HEK293 (cell line): ENCODE measurements at regions not wholly inside any gene's neighbourhood (a gene's known extent, or its start where the extent isn't known, plus 50 kb on each side); places are given as distances from the start of the nearest gene placed in this dataset.

Experiments used
- CTCF ChIA-PET: fragments of 350-600 bp; formaldehyde crosslinking; extraction: SDS; loops from one replicate; lab custom pipeline; 2021; ENCODE audit warnings: antibody characterized with exemption; lab: Yijun Ruan, JAX
- POLR2A ChIA-PET: fragments of 300-600 bp; formaldehyde crosslinking; extraction: SDS; loops from one replicate; lab custom pipeline; 2020; ENCODE audit warnings: antibody characterized with exemption, inconsistent platforms; lab: Yijun Ruan, JAX
- H3K27ac ChIP-seq: fragments of 200-500 bp; sonication (Bioruptor generic); 2 replicates; pipeline ENCODE4 v1.5.1; 2014; ENCODE audit warnings: low read depth, low read length, control low read depth, inconsistent platforms; ENCODE audit errors: extremely low read depth
- H3K36me3 ChIP-seq, 2 experiments: fragments of 200-500 bp in 1 of 2; sonication (Bioruptor generic) in 1 of 2; 1 replicate in 1 of 2; 2 replicates in 1 of 2; pipeline ENCODE4 v1.5.1; 2014 to 2017; ENCODE audit warnings: inconsistent platforms in 2 of 2, low read length in 2 of 2; ENCODE audit not compliant: control insufficient read depth in 2 of 2, insufficient read depth in 1 of 2
- H3K4me1 ChIP-seq: fragments of 200-500 bp; sonication (Bioruptor generic); 2 replicates; pipeline ENCODE4 v1.5.1; 2014; ENCODE audit warnings: mild to moderate bottlenecking, low read length, inconsistent platforms; ENCODE audit not compliant: control insufficient read depth, insufficient read depth
- H3K4me3 ChIP-seq: 2 replicates; pipeline ENCODE4 v1.5.1; 2011; ENCODE audit warnings: low read depth, mild to moderate bottlenecking, control low read depth, low read length, moderate library complexity
- H3K9me3 ChIP-seq: fragments of 200-500 bp; sonication (Bioruptor generic); 2 replicates; pipeline ENCODE4 v1.5.1; 2014; ENCODE audit warnings: low read depth, low read length, inconsistent platforms; ENCODE audit not compliant: control insufficient read depth, insufficient read depth
- BCL6B ChIP-seq: fragments of 450-650 bp; formaldehyde crosslinking; IDR thresholded peaks from 2 replicates; pipeline ENCODE4 v1.5.1; 2017; ENCODE audit warnings: missing biosample characterization, missing genetic modification characterization
- CTCF ChIP-seq: fragments of 450-650 bp; formaldehyde crosslinking; IDR thresholded peaks from 2 replicates; pipeline ENCODE4 v1.5.1; 2016; ENCODE audit warnings: missing biosample characterization, missing genetic modification characterization
- GLI2 ChIP-seq: fragments of 450-650 bp; formaldehyde crosslinking; IDR thresholded peaks from 2 replicates; pipeline ENCODE4; 2017; ENCODE audit warnings: missing biosample characterization, missing genetic modification characterization, low read depth, borderline replicate concordance
- HOXC10 ChIP-seq: sonication (generic); formaldehyde crosslinking; IDR thresholded peaks from 2 replicates; pipeline ENCODE4 v1.8.1; 2023; ENCODE audit warnings: mild to moderate bottlenecking, missing genetic modification reagents
- KLF7 ChIP-seq: fragments of 450-650 bp; formaldehyde crosslinking; IDR thresholded peaks from 2 replicates; pipeline ENCODE4 v1.5.1; 2016; ENCODE audit warnings: missing biosample characterization, missing genetic modification characterization, borderline replicate concordance
- SETDB1 ChIP-seq: IDR thresholded peaks from one replicate; pipeline ENCODE4 v1.6.1; 2017; ENCODE audit warnings: mild to moderate bottlenecking, low read length, moderate library complexity, mixed read lengths; ENCODE audit not compliant: insufficient read length
- TCF7L2 ChIP-seq: IDR thresholded peaks from 2 replicates; pipeline ENCODE4 v1.6.1; 2011; ENCODE audit warnings: low read depth, mild to moderate bottlenecking, inconsistent platforms, low read length, moderate library complexity, borderline replicate concordance
- YY1 ChIP-seq: fragments of 450-650 bp; formaldehyde crosslinking; IDR thresholded peaks from 2 replicates; pipeline ENCODE4 v1.5.1; 2018; ENCODE audit warnings: missing biosample characterization, missing genetic modification characterization
- YY2 ChIP-seq: fragments of 450-650 bp; formaldehyde crosslinking; IDR thresholded peaks from 2 replicates; pipeline ENCODE4 v1.5.1; 2016; ENCODE audit warnings: missing biosample characterization, missing genetic modification characterization
- ZBTB11 ChIP-seq: fragments of 450-650 bp; formaldehyde crosslinking; conservative IDR thresholded peaks from 2 replicates; pipeline ENCODE4 v1.5.1; 2016; ENCODE audit warnings: low read depth, missing biosample characterization, missing genetic modification characterization
- ZBTB20 ChIP-seq: fragments of 450-650 bp; formaldehyde crosslinking; IDR thresholded peaks from 2 replicates; pipeline ENCODE4 v1.5.1; 2016; ENCODE audit warnings: missing biosample characterization, missing genetic modification characterization
- ZBTB26 ChIP-seq: fragments of 450-650 bp; formaldehyde crosslinking; optimal IDR thresholded peaks from 2 replicates; pipeline ENCODE3; 2016; ENCODE audit warnings: missing biosample characterization, mild to moderate bottlenecking, missing genetic modification characterization
- ZBTB48 ChIP-seq: fragments of 450-650 bp; formaldehyde crosslinking; IDR thresholded peaks from 2 replicates; pipeline ENCODE4 v1.5.1; 2016; ENCODE audit warnings: missing biosample characterization, missing genetic modification characterization
- ZNF133 ChIP-seq: fragments of 450-650 bp; formaldehyde crosslinking; IDR thresholded peaks from 2 replicates; pipeline ENCODE4 v1.5.1; 2016; ENCODE audit warnings: missing biosample characterization, missing genetic modification characterization
- ZNF155 ChIP-seq: fragments of 450-650 bp; formaldehyde crosslinking; IDR thresholded peaks from 2 replicates; pipeline ENCODE4 v1.5.1; 2016; ENCODE audit warnings: missing biosample characterization, missing genetic modification characterization
- ZNF157 ChIP-seq: fragments of 450-650 bp; formaldehyde crosslinking; IDR thresholded peaks from 2 replicates; pipeline ENCODE4 v1.5.1; 2016; ENCODE audit warnings: missing biosample characterization, missing genetic modification characterization
- ZNF24 ChIP-seq: fragments of 450-650 bp; formaldehyde crosslinking; IDR thresholded peaks from 2 replicates; pipeline ENCODE4 v1.5.1; 2016; ENCODE audit warnings: missing biosample characterization, missing genetic modification characterization
- ZNF302 ChIP-seq: fragments of 450-650 bp; formaldehyde crosslinking; IDR thresholded peaks from 2 replicates; pipeline ENCODE4 v1.5.1; 2016; ENCODE audit warnings: missing biosample characterization, missing genetic modification characterization, low read depth
- ZNF324 ChIP-seq: fragments of 450-650 bp; formaldehyde crosslinking; IDR thresholded peaks from 2 replicates; pipeline ENCODE4 v1.5.1; 2016; ENCODE audit warnings: missing biosample characterization, missing genetic modification characterization
- ZNF433 ChIP-seq: fragments of 450-650 bp; formaldehyde crosslinking; IDR thresholded peaks from 2 replicates; pipeline ENCODE4 v1.5.1; 2016; ENCODE audit warnings: missing biosample characterization, missing genetic modification characterization, low read depth
- ZNF449 ChIP-seq: fragments of 450-650 bp; formaldehyde crosslinking; IDR thresholded peaks from 2 replicates; pipeline ENCODE4 v1.5.1; 2017; ENCODE audit warnings: missing biosample characterization, mild to moderate bottlenecking, missing genetic modification characterization, moderate library complexity
- ZNF48 ChIP-seq: fragments of 450-650 bp; formaldehyde crosslinking; IDR thresholded peaks from 2 replicates; pipeline ENCODE4 v1.5.1; 2016; ENCODE audit warnings: missing biosample characterization, missing genetic modification characterization
- ZNF514 ChIP-seq: fragments of 450-650 bp; formaldehyde crosslinking; IDR thresholded peaks from 2 replicates; pipeline ENCODE4 v1.5.1; 2016; ENCODE audit warnings: missing biosample characterization, missing genetic modification characterization
- ZNF704 ChIP-seq: fragments of 450-650 bp; formaldehyde crosslinking; IDR thresholded peaks from 2 replicates; pipeline ENCODE4 v1.5.1; 2016; ENCODE audit warnings: missing biosample characterization, missing genetic modification characterization
- ZNF76 ChIP-seq: fragments of 450-650 bp; formaldehyde crosslinking; IDR thresholded peaks from 2 replicates; pipeline ENCODE4; 2016; ENCODE audit warnings: low read depth, missing biosample characterization, missing genetic modification characterization, borderline replicate concordance
- ZNF777 ChIP-seq: fragments of 450-650 bp; formaldehyde crosslinking; IDR thresholded peaks from 2 replicates; pipeline ENCODE4 v1.5.1; 2017; ENCODE audit warnings: missing biosample characterization, missing genetic modification characterization, borderline replicate concordance
- ZSCAN16 ChIP-seq: fragments of 450-650 bp; formaldehyde crosslinking; IDR thresholded peaks from 2 replicates; pipeline ENCODE4 v1.5.1; 2016; ENCODE audit warnings: missing biosample characterization, missing genetic modification characterization

- POLR2A ChIA-PET = no interaction called here
- Histone ChIP-seq H3K27ac (no peak overlapping the region), H3K4me1 (no peaks in the 10 kb centered on the region), H3K9me3 (no peaks in the 10 kb centered on the region), H3K4me3 (no peak overlapping the region), H3K36me3 (no peaks in the 10 kb centered on the region)
- CTCF ChIA-PET = no interaction called here
- TF ChIP-seq ZBTB26 (tag by site-specific recombination) = no peak
- no peak for TF ChIP-seq GLI2
- TF ChIP-seq BCL6B (tag by site-specific recombination) = no peak
- TF ChIP-seq ZNF157 (tag by site-specific recombination) = no peak
- TF ChIP-seq TCF7L2 = no peak
- TF ChIP-seq ZNF449 (tag by site-specific recombination) = no peak
- TF ChIP-seq ZBTB48 (tag by site-specific recombination) = no peak
- no peak for TF ChIP-seq ZNF433 (tag by site-specific recombination)
- no peak for TF ChIP-seq ZNF155
- TF ChIP-seq ZNF48 (tag by site-specific recombination) = no peak
- no peak for TF ChIP-seq ZBTB20 (tag by site-specific recombination)
- no peak for TF ChIP-seq ZNF76 (tag by site-specific recombination)
- no peak for TF ChIP-seq ZNF133 (tag by site-specific recombination)
- TF ChIP-seq ZNF704 = no peak
- no peak for TF ChIP-seq ZNF514 (tag by site-specific recombination)
- no peak for TF ChIP-seq YY2
- no peak for TF ChIP-seq ZSCAN16 (tag by site-specific recombination)
- TF ChIP-seq ZNF24 (tag by site-specific recombination) = no peak
- no peak for TF ChIP-seq CTCF (tag by site-specific recombination)
Observed at GRCh38 chr3:118400086-118400485, 634.6 kb downstream of the IGSF11 start.

- no peaks in the 10 kb centered on the region for H3K9me3 ChIP-seq
- H3K4me3 ChIP-seq = no peak overlapping the region
- ChIA-PET CTCF (no interaction called here), POLR2A (no interaction called here)
- no peaks in the 10 kb centered on the region for H3K36me3 ChIP-seq
- H3K4me1 ChIP-seq = no peaks in the 10 kb centered on the region
- no peak overlapping the region for H3K27ac ChIP-seq
- no peak for TF ChIP-seq ZBTB11 (tag by site-specific recombination)
- no peak for TF ChIP-seq ZNF302 (tag by site-specific recombination)
- TF ChIP-seq YY1 = no peak
- no peak for TF ChIP-seq ZNF777
- TF ChIP-seq KLF7 (tag by site-specific recombination) = no peak
- no peak for TF ChIP-seq HOXC10 (CRISPR knock-in tag)
- TF ChIP-seq SETDB1 = no peak
- no peak for TF ChIP-seq ZNF324 (tag by site-specific recombination)
Observed at GRCh38 chr3:118400886-118401285, 633.8 kb downstream of the IGSF11 start.
